HepG2 (cell line): ENCODE measurements at regions not wholly inside any gene's neighbourhood (a gene's known extent, or its start where the extent isn't known, plus 50 kb on each side); places are given as distances from the start of the nearest gene placed in this dataset.

ENCODE experiments used
- ATAC-seq: fragments of 200-7000 bp; cut with Tn5 transposase; 3 replicates; pipeline ENCODE4 v1.9.1; 2020; ENCODE audit warnings: mild to moderate bottlenecking, moderate library complexity
- BruUV-seq: library from RNA; stranded (reverse); fragments of 400-500 nt; replicated peaks from 2 replicates; lab custom pipeline; 2021; lab: Mats Ljungman, UMichigan
- CTCF ChIA-PET: fragments of 300-600 bp; formaldehyde crosslinking; extraction: SDS; loops from one replicate; lab custom pipeline; 2021; ENCODE audit warnings: low total read pairs, inconsistent platforms, low intra/inter-chr PET ratio; lab: Yijun Ruan, JAX
- POLR2A ChIA-PET: fragments of 350-600 bp; sonication (Branson Sonifier 250); formaldehyde crosslinking; loops from one replicate; lab custom pipeline; 2020; ENCODE audit warnings: antibody characterized with exemption, inconsistent platforms; lab: Yijun Ruan, JAX
- DNase-seq: peaks from one replicate; pipeline ENCODE4 v3.0.0-alpha.2; 2015; ENCODE audit warnings: low spot score
- FAIRE-seq: peaks from 3 replicates; lab custom pipeline; 2011; peaks lifted over from hg19 to GRCh38; lab: Jason Lieb, UNC
- H2AFZ ChIP-seq: one replicate; pipeline ENCODE4 v1.6.1; 2011; ENCODE audit warnings: low read length, inconsistent platforms
- H3K27ac ChIP-seq: fragments of 300-600 bp; 3 replicates; pipeline ENCODE4 v1.8.0; 2011; ENCODE audit warnings: mixed run types, mild to moderate bottlenecking, mixed read lengths, low read length, inconsistent platforms; ENCODE audit not compliant: insufficient read depth; ENCODE audit errors: extremely low read length
- H3K27me3 ChIP-seq, 2 experiments: fragments of 200-600 bp in 1 of 2; 2 replicates in 1 of 2; 3 replicates in 1 of 2; pipeline versions ENCODE4 v1.6.0 to v1.8.0; 2011; ENCODE audit warnings: low read length in 2 of 2, mild to moderate bottlenecking in 2 of 2, moderate library complexity in 2 of 2, inconsistent platforms in 1 of 2; ENCODE audit not compliant: insufficient read depth in 2 of 2, control insufficient read depth in 1 of 2
- H3K36me3 ChIP-seq, 2 experiments: fragments of 200-600 bp in 1 of 2; replicated peaks in 1 of 2; 2 replicates in 1 of 2; 3 replicates in 1 of 2; pipeline versions ENCODE4 v1.5.1 to v1.8.0; 2011; ENCODE audit warnings: low read length in 2 of 2, inconsistent platforms in 1 of 2; ENCODE audit not compliant: insufficient read depth in 2 of 2, control insufficient read depth in 1 of 2
- H3K4me1 ChIP-seq: 2 replicates; pipeline ENCODE4 v1.5.1; 2012; ENCODE audit warnings: low read length, inconsistent platforms; ENCODE audit not compliant: insufficient read depth
- H3K4me2 ChIP-seq: 2 replicates; pipeline ENCODE4 v1.6.0; 2011; ENCODE audit warnings: low read depth, low read length, inconsistent platforms
- H3K4me3 ChIP-seq, 3 experiments: fragments of 200-600 bp in 1 of 3; sonication (generic), shearing (Covaris generic) in 1 of 3; replicated peaks in 1 of 3; 2 replicates each; pipeline ENCODE4 v1.5.1; 2011 to 2016; ENCODE audit warnings: low read length in 3 of 3, inconsistent platforms in 2 of 3, low read depth in 2 of 3, mild to moderate bottlenecking in 2 of 3, control low read depth in 1 of 3, mixed read lengths in 1 of 3; ENCODE audit not compliant: insufficient read depth in 1 of 3
- H3K79me2 ChIP-seq: one replicate; pipeline ENCODE4 v1.6.1; 2011; ENCODE audit warnings: low read length, inconsistent platforms; ENCODE audit not compliant: insufficient read depth
- H3K9ac ChIP-seq: 2 replicates; pipeline ENCODE4 v1.6.0; 2011; ENCODE audit warnings: mild to moderate bottlenecking, low read depth, low read length, inconsistent platforms; ENCODE audit not compliant: insufficient read depth
- H3K9me3 ChIP-seq: 2 replicates; pipeline ENCODE4 v1.5.1; 2012; ENCODE audit warnings: mild to moderate bottlenecking, low read length
- H4K20me1 ChIP-seq: 2 replicates; pipeline ENCODE4 v1.6.0; 2011; ENCODE audit warnings: inconsistent platforms, mild to moderate bottlenecking, low read length, moderate library complexity; ENCODE audit not compliant: insufficient read depth
- BORCS8-MEF2B ChIP-seq: sonication (generic); formaldehyde crosslinking; IDR thresholded peaks from 2 replicates; pipeline ENCODE4 v1.8.0; 2022; ENCODE audit warnings: mild to moderate bottlenecking, missing genetic modification reagents
- E2F1 ChIP-seq: sonication (generic); formaldehyde crosslinking; IDR thresholded peaks from 2 replicates; pipeline ENCODE4 v1.5.0; 2020; ENCODE audit warnings: missing genetic modification reagents
- PTBP1 ChIP-seq: fragments of 200-400 bp; formaldehyde crosslinking; IDR thresholded peaks from 2 replicates; pipeline ENCODE4 v1.6.1; 2018; ENCODE audit warnings: low read length, low read depth; ENCODE audit not compliant: poor library complexity, severe bottlenecking
- THAP11 ChIP-seq: IDR thresholded peaks from 2 replicates; pipeline ENCODE4 v1.6.1; 2016; ENCODE audit warnings: missing biosample characterization, missing genetic modification reagents
- ZNF512B ChIP-seq: sonication (generic); formaldehyde crosslinking; IDR thresholded peaks from 2 replicates; pipeline ENCODE4 v1.5.1; 2020; ENCODE audit warnings: missing genetic modification reagents, mild to moderate bottlenecking, borderline replicate concordance
- ZNF597 ChIP-seq: sonication (generic); formaldehyde crosslinking; IDR thresholded peaks from 2 replicates; pipeline ENCODE4 v1.5.0; 2020; ENCODE audit warnings: missing genetic modification reagents
- ZNF780A ChIP-seq: sonication (generic); formaldehyde crosslinking; IDR thresholded peaks from 2 replicates; pipeline ENCODE4 v1.8.0; 2022; ENCODE audit warnings: mild to moderate bottlenecking, missing genetic modification reagents, moderate library complexity
- ZNF781 ChIP-seq: sonication (generic); formaldehyde crosslinking; IDR thresholded peaks from 2 replicates; pipeline ENCODE4 v1.5.1; 2020; ENCODE audit warnings: borderline replicate concordance, mild to moderate bottlenecking, missing genetic modification reagents; ENCODE audit errors: not compliant biosample characterization
- WGBS: methylation state at CpG from one replicate; pipeline ENCODE4 v1.1.6; 2017; ENCODE audit warnings: low lambda C conversion rate; 5-methylcytosine and 5-hydroxymethylcytosine counted together
- in situ Hi-C: cut with HindIII; loops from 2 replicates; pipeline ENCODE4 v1.10.0; 2017; ENCODE audit warnings: low pct_unique_long_range_greater_than_20kb; ENCODE audit not compliant: extremely low pct_ligation_motif_present
- intact Hi-C: fragments of 100-400 bp; cut with micrococcal nuclease; formaldehyde crosslinking; loops from one replicate; pipeline ENCODE4 v1.10.0; 2022; ENCODE audit not compliant: unreplicated experiment
- TF ChIP-seq, protein P1 (sequence below): sonication (generic); formaldehyde crosslinking; conservative IDR thresholded peaks from 2 replicates; pipeline ENCODE4 v1.8.0; 2022; ENCODE audit warnings: missing genetic modification reagents

DNA sequence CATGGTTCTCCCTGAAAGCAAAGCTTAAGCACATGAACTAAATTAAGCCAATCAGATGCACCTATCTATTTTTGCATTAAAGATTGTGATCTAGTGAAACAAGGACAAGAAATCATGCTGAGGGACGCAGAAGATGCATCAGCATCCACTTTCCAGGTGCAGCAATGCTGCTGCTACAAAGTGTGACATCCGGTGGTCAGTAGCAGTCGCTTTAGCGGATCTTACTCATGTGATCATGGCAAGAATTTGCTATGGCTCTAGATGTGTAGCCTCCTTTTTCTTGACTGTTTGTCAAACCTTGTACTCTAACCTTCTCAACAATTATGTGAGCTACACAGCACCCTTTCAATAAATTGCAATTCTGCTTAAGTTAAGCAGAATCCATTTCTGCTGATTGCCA lies 126.8 kb upstream of the SMLR1 start:
- ATAC-seq = no peak
- Histone ChIP-seq H3K79me2 (no peaks in the 10 kb centered on the region), H3K27me3 (peaks cover 0 to 8% of the 10 kb centered on the region in 2 experiments; a peak in 1 of 5 replicates), H3K27ac (no peak overlapping the region)
- no peak for DNase-seq
- TF ChIP-seq ZNF781 (CRISPR knock-in tag) = no peak
- TF ChIP-seq, protein P1, sequence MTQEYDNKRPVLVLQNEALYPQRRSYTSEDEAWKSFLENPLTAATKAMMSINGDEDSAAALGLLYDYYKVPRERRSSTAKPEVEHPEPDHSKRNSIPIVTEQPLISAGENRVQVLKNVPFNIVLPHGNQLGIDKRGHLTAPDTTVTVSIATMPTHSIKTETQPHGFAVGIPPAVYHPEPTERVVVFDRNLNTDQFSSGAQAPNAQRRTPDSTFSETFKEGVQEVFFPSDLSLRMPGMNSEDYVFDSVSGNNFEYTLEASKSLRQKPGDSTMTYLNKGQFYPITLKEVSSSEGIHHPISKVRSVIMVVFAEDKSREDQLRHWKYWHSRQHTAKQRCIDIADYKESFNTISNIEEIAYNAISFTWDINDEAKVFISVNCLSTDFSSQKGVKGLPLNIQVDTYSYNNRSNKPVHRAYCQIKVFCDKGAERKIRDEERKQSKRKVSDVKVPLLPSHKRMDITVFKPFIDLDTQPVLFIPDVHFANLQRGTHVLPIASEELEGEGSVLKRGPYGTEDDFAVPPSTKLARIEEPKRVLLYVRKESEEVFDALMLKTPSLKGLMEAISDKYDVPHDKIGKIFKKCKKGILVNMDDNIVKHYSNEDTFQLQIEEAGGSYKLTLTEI (CRISPR knock-in tag) = no peak
- no peak for TF ChIP-seq ZNF597 (CRISPR knock-in tag)
- TF ChIP-seq, all 625 proteins: peak for 0
- no peak overlapping the region for H2AFZ ChIP-seq
- no peaks in the 10 kb centered on the region for H3K36me3 ChIP-seq
- no peak overlapping the region for H3K4me3 ChIP-seq
- BruUV-seq = no TSS peak
- intact Hi-C loops (no loop called here), in situ Hi-C loops (no loop called here)
- no peaks in the 10 kb centered on the region for H3K9me3 ChIP-seq
- no peak overlapping the region for H3K9ac ChIP-seq
- ChIA-PET CTCF (no interaction called here), POLR2A (no interaction called here)
- WGBS = 0% methylated on average over 4 of the region's 4 CpGs
- no peak for FAIRE-seq
- no peak overlapping the region for H3K4me2 ChIP-seq
- no peaks in the 10 kb centered on the region for H3K4me1 ChIP-seq
- H4K20me1 ChIP-seq = no peaks in the 10 kb centered on the region

DNA sequence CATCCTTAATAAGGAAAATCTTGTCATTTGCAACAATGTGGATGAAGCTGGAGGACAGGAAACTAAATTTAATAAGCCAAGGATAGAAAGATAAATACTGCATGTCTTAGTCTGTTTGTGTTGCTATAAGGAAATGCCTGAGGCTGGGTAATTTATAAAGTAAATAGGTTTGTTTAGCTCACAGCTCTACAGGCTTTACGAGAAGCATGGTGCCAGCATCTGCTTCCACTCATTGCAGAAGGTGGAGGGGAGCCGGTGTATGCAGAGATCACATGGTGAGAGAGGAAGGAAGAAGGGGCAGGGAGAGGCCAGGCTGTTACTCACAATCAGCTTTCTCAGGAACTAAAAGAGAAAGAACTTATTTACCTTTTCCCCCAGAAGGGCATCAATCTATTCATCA lies 118.9 kb upstream of the SMLR1 start:
- Histone ChIP-seq H3K27me3 (no peaks in the 10 kb centered on the region), H3K79me2 (no peaks in the 10 kb centered on the region), H3K4me2 (no peak overlapping the region), H3K9me3 (no peaks in the 10 kb centered on the region), H4K20me1 (no peaks in the 10 kb centered on the region), H3K4me3 (no peak overlapping the region), H3K9ac (no peak overlapping the region), H3K36me3 (no peaks in the 10 kb centered on the region), H2AFZ (no peak overlapping the region), H3K27ac (no peak overlapping the region), H3K4me1 (no peaks in the 10 kb centered on the region)
- 3% methylated on average over 2 of the region's 2 CpGs for WGBS
- in situ Hi-C loops (no loop called here), intact Hi-C loops (no loop called here)
- POLR2A ChIA-PET = no interaction called here
- DNase-seq = no peak
- no peak for ATAC-seq
- BruUV-seq = no TSS peak
- CTCF ChIA-PET = no interaction called here
- FAIRE-seq = no peak
- TF ChIP-seq THAP11 (CRISPR knock-in tag) = no peak
- no peak for TF ChIP-seq BORCS8-MEF2B (CRISPR knock-in tag)
- TF ChIP-seq ZNF780A (CRISPR knock-in tag) = no peak
- no peak for TF ChIP-seq PTBP1
- TF ChIP-seq ZNF512B (CRISPR knock-in tag) = no peak
- no peak for TF ChIP-seq E2F1 (CRISPR knock-in tag)
